T-cell (primary cell): ENCODE measurements at regions not wholly inside any gene's neighbourhood (a gene's known extent, or its start where the extent isn't known, plus 50 kb on each side); places are given as distances from the start of the nearest gene placed in this dataset.
"Not testable (repeated sequence)": the region's sequence is repeated elsewhere in the genome, so short reads cannot be mapped to it uniquely, and the experiment has no call there.

Experiments
- ATAC-seq, 4 experiments: fragments of 200-7000 bp in 3 of 4; fragments of 150-1000 bp in 1 of 4; cut with Tn5 transposase; replicated peaks in 1 of 4; 1 replicate in 3 of 4; 2 replicates in 1 of 4; pipeline ENCODE4 v1.10.0; 2021; ENCODE audit warnings: moderate library complexity in 3 of 4, mild to moderate bottlenecking in 2 of 4, moderate number of reproducible peaks in 1 of 4
- CTCF ChIA-PET, 2 donors: fragments of 300-600 bp; sonication (Branson Sonifier 250); formaldehyde crosslinking; loops; one replicate each; lab custom pipeline; 2022; ENCODE audit warnings: antibody characterized with exemption in 2 of 2; lab: Charles Lee
- POLR2A ChIA-PET, 2 donors: fragments of 300-600 bp; sonication (Branson Sonifier 250); formaldehyde crosslinking; loops; one replicate each; lab custom pipeline; 2022; ENCODE audit warnings: antibody characterized with exemption in 2 of 2; lab: Charles Lee
- DNase-seq, 35 experiments: peaks; one replicate each; pipeline versions ENCODE4 v3.0.0 to v3.0.0-alpha.2; 2013 to 2023
- H3K27ac ChIP-seq: one replicate; pipeline ENCODE4 v1.5.1; 2013; ENCODE audit warnings: low read length
- H3K27me3 ChIP-seq, 2 experiments: replicated peaks in 1 of 2; 1 replicate in 1 of 2; 2 replicates in 1 of 2; pipeline versions ENCODE4 v1.6.1 to v1.7.0; 2013; ENCODE audit warnings: low read length in 1 of 2, mixed read lengths in 1 of 2; ENCODE audit not compliant: control insufficient read depth in 2 of 2, insufficient read depth in 2 of 2; ENCODE audit errors: extremely low read depth in 1 of 2
- H3K36me3 ChIP-seq, 2 donors: 1 replicate in 1 of 2; 2 replicates in 1 of 2; pipeline versions ENCODE4 v1.6.1 to v1.7.0; 2013; ENCODE audit warnings: low read length in 1 of 2; ENCODE audit not compliant: control insufficient read depth in 2 of 2, insufficient read depth in 1 of 2; ENCODE audit errors: extremely low read depth in 1 of 2
- H3K4me1 ChIP-seq, 2 experiments: 1 replicate in 1 of 2; 2 replicates in 1 of 2; pipeline versions ENCODE4 v1.6.1 to v1.7.0; 2013; ENCODE audit warnings: low read length in 2 of 2, mixed read lengths in 1 of 2; ENCODE audit not compliant: insufficient read depth in 2 of 2, control insufficient read depth in 1 of 2; ENCODE audit errors: extremely low read depth in 1 of 2
- H3K4me3 ChIP-seq, 2 donors: 1 replicate in 1 of 2; 2 replicates in 1 of 2; pipeline versions ENCODE4 v1.5.1 to v1.7.0; 2013; ENCODE audit warnings: mild to moderate bottlenecking in 2 of 2, low read length in 1 of 2, moderate library complexity in 1 of 2; ENCODE audit not compliant: control insufficient read depth in 1 of 2; ENCODE audit errors: extremely low read depth in 1 of 2
- H3K9me3 ChIP-seq: 2 replicates; pipeline ENCODE4 v1.7.0; 2013
- H3K27ac Mint-ChIP-seq, 2 donors: one replicate each; pipeline ENCODE4 v1.8.0; 2020 to 2021; ENCODE audit warnings: mild to moderate bottlenecking in 2 of 2, mixed read lengths in 2 of 2
- H3K27me3 Mint-ChIP-seq, 2 donors: one replicate each; pipeline ENCODE4 v1.8.0; 2021 to 2022; ENCODE audit warnings: mixed read lengths in 2 of 2
- H3K36me3 Mint-ChIP-seq: one replicate; pipeline ENCODE4 v1.8.0; 2021; ENCODE audit warnings: mixed read lengths
- H3K4me1 Mint-ChIP-seq, 3 donors: one replicate each; pipeline ENCODE4 v1.8.0; 2020 to 2022; ENCODE audit warnings: mixed read lengths in 3 of 3, mild to moderate bottlenecking in 1 of 3
- H3K4me3 Mint-ChIP-seq, 3 donors: one replicate each; pipeline ENCODE4 v1.8.0; 2020 to 2022; ENCODE audit warnings: mild to moderate bottlenecking in 3 of 3, mixed read lengths in 3 of 3, moderate library complexity in 3 of 3
- H3K9me3 Mint-ChIP-seq, 3 donors: one replicate each; pipeline ENCODE4 v1.8.0; 2020 to 2022; ENCODE audit warnings: mixed read lengths in 3 of 3
- WGBS: methylation state at CpG from one replicate; pipeline ENCODE4 v1.1.5; 2013; ENCODE audit warnings: missing lambda C conversion rate; ENCODE audit not compliant: insufficient coverage; 5-methylcytosine and 5-hydroxymethylcytosine counted together

- H3K9me3 ChIP-seq, H3K4me1 ChIP-seq, POLR2A ChIA-PET, H3K27me3 Mint-ChIP-seq, H3K36me3 Mint-ChIP-seq, H3K4me3 Mint-ChIP-seq, ATAC-seq, H3K9me3 Mint-ChIP-seq, DNase-seq, H3K27ac ChIP-seq, H3K27me3 ChIP-seq, H3K4me3 ChIP-seq, CTCF ChIA-PET, H3K4me1 Mint-ChIP-seq, H3K36me3 ChIP-seq, H3K27ac Mint-ChIP-seq: not testable (repeated sequence)
- no CpG with 5 or more reads among the region's 3 CpGs for WGBS
These were observed 117.4 kb upstream of the NBPF8 start for GRCh38 chr1:120297345-120297953.

- ATAC-seq, H3K27ac Mint-ChIP-seq, H3K4me3 ChIP-seq, H3K36me3 ChIP-seq, H3K4me1 Mint-ChIP-seq, H3K9me3 ChIP-seq, H3K27ac ChIP-seq, H3K27me3 ChIP-seq, H3K27me3 Mint-ChIP-seq, H3K4me1 ChIP-seq, H3K36me3 Mint-ChIP-seq, DNase-seq, H3K9me3 Mint-ChIP-seq, H3K4me3 Mint-ChIP-seq, CTCF ChIA-PET, POLR2A ChIA-PET: not testable (repeated sequence)
- WGBS, result no CpG with 5 or more reads among the region's 3 CpGs
These were observed 113.8 kb upstream of the SEC22B start for GRCh38 chr1:120290105-120290504.

- H3K4me3 ChIP-seq, H3K27ac Mint-ChIP-seq, H3K4me1 Mint-ChIP-seq, H3K27me3 ChIP-seq, H3K4me3 Mint-ChIP-seq, H3K27ac ChIP-seq, H3K36me3 ChIP-seq, H3K9me3 Mint-ChIP-seq, H3K36me3 Mint-ChIP-seq, DNase-seq, POLR2A ChIA-PET, H3K4me1 ChIP-seq, H3K9me3 ChIP-seq, H3K27me3 Mint-ChIP-seq, CTCF ChIA-PET: not testable (repeated sequence)
- no CpG with 5 or more reads among the region's 3 CpGs for WGBS
- ATAC-seq, result peak in 2 of 4 experiments; percentile 9 to 11
These were observed 113.3 kb upstream of the SEC22B start for GRCh38 chr1:120289601-120290074.

GRCh38 chr1:120288814-120289600 is 112.7 kb upstream of the SEC22B start:
- H3K9me3 Mint-ChIP-seq, H3K9me3 ChIP-seq, H3K36me3 ChIP-seq, H3K27ac Mint-ChIP-seq, POLR2A ChIA-PET, H3K27ac ChIP-seq, DNase-seq, H3K27me3 Mint-ChIP-seq, CTCF ChIA-PET, H3K4me3 ChIP-seq, H3K27me3 ChIP-seq, H3K36me3 Mint-ChIP-seq, H3K4me1 Mint-ChIP-seq, H3K4me3 Mint-ChIP-seq, H3K4me1 ChIP-seq: not testable (repeated sequence)
- ATAC-seq, result peak in 3 of 4 experiments; percentile 31 to 39 (median 34)
- WGBS, result no CpG with 5 or more reads among the region's 8 CpGs

GRCh38 chr1:120288167-120288566 is 111.8 kb upstream of the SEC22B start:
- H3K36me3 Mint-ChIP-seq, H3K27me3 Mint-ChIP-seq, POLR2A ChIA-PET, H3K27ac ChIP-seq, H3K4me3 Mint-ChIP-seq, H3K36me3 ChIP-seq, H3K9me3 ChIP-seq, H3K27ac Mint-ChIP-seq, CTCF ChIA-PET, H3K4me1 Mint-ChIP-seq, H3K27me3 ChIP-seq, DNase-seq, H3K4me3 ChIP-seq, H3K9me3 Mint-ChIP-seq, H3K4me1 ChIP-seq: not testable (repeated sequence)
- WGBS, result no CpG with 5 or more reads among the region's 6 CpGs
- ATAC-seq, result peak; percentile 55 to 92 (median 76)

- H3K27me3 ChIP-seq, ATAC-seq, H3K9me3 Mint-ChIP-seq, DNase-seq, H3K27ac ChIP-seq, H3K36me3 ChIP-seq, H3K4me3 ChIP-seq, H3K27ac Mint-ChIP-seq, POLR2A ChIA-PET, H3K4me1 Mint-ChIP-seq, H3K27me3 Mint-ChIP-seq, H3K9me3 ChIP-seq, H3K36me3 Mint-ChIP-seq, H3K4me3 Mint-ChIP-seq, H3K4me1 ChIP-seq, CTCF ChIA-PET: not testable (repeated sequence)
- no CpG with 5 or more reads among the region's 4 CpGs for WGBS
These were observed 106.6 kb upstream of the SEC22B start for GRCh38 chr1:120282744-120283464.
